NCI-H82 treated with DMSO at 0.1 percent for 48 hours (cell line): ENCODE measurements at regions not wholly inside any gene's neighbourhood (a gene's known extent, or its start where the extent isn't known, plus 50 kb on each side); places are given as distances from the start of the nearest gene placed in this dataset.
"Not testable (repeated sequence)": the region's sequence is repeated elsewhere in the genome, so short reads cannot be mapped to it uniquely, and the experiment has no call there.

ENCODE experiments used
- DNase-seq: peaks from one replicate; lab custom pipeline; 2025; ENCODE audit not compliant: unreplicated experiment; lab: John Stamatoyannopoulos, UW

GRCh38 chr2:87311896-87312441 lies 290.3 kb upstream of the PLGLB1 start:
- DNase-seq = not testable (repeated sequence)

DNA sequence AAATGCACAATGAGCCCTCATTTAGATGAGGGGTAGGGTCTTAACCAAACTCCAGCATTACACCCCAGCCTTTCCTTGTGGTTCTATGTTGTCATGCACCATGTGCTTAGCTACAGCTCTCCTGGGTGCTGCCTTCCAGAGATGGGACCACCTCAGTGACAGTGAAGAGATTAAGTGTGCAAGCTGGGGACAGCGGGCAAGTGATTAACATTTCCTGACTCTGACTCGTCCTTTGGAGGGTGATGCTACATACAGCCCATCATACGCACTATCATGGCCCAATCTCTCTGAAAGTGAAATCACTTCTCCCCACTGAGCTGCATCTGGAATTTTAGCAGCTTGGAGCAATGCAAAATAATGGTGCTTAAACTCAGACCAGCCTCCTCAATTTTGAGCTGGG lies 293.0 kb upstream of the PLGLB1 start:
- not testable (repeated sequence) for DNase-seq

DNA sequence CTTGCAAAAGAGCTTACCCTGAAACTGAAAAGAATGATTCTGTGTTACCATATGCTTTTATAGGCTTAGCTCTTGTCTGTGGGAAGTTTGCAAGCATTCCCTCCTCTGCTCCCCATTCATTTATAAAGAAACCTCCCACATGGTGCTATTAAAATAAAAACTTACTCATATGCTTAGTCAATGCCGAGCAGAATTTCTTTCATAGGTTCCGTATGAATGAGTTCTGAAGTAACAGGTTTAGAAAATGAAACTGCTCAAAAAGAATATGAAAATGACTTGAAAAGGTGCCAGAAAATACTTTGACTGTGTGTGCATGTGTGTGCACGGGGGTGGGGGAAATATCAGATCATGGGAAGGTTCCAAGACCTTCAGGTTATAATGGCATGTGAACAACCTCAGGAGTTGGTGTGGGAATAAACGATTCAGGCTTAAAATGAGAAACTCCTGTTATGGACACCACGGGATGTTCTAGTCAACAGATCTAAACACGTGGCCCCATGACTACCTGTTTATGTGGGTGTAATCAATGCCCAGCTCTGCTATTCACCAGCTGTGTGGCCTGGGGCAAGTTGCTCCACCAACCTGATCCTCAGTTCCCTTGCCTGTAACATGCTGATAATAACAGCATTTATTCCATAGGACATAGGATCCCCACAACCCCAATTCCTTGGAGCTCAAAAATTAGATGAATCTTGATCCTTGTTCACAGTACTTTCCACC lies 293.7 kb upstream of the PLGLB1 start:
- DNase-seq = not testable (repeated sequence)

- DNase-seq = not testable (repeated sequence)
Observed at GRCh38 chr2:87317193-87317592, 295.5 kb upstream of the PLGLB1 start.

GRCh38 chr2:87318814-87319491 lies 297.3 kb upstream of the PLGLB1 start:
- DNase-seq = not testable (repeated sequence)

DNA sequence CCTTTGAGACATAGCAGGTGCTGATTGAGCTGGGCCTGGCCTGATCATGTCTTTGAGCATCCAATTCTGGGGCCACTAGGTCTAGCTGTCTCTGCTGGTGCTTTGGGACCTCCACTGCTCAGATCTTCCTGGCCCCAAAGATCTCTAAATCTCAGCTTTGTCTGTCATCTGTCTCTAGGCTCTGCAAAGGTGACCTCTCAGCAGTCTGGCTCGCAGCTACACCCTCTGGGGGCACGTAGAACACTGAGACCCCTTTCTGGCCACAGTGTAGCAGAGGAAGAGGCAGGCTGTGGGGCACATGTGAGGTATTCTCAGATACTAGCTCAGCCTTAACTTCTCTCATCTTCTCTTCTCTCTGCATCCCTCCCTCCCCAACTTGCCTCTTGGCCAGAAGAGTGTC lies 298.1 kb upstream of the PLGLB1 start:
- not testable (repeated sequence) for DNase-seq

DNA sequence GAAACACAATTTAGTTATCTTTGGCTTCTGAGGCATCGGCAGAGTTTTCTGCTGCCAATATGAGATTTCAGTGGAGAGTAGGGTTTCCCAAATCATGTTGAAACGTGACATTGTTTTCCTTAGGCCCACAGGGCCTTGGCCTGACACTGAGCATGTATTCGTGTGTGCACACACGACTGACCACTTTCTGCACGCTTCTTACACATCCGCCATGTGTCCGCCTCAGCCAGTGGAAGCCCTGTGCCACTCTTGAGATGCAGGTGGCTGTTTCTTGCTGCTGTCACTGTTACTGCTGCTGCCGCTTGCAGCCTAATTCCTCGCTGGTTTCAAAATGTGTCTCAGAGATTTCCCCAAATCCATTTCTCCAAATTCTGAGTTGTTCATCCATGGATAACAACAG lies 299.6 kb upstream of the PLGLB1 start:
- DNase-seq = not testable (repeated sequence)

DNA sequence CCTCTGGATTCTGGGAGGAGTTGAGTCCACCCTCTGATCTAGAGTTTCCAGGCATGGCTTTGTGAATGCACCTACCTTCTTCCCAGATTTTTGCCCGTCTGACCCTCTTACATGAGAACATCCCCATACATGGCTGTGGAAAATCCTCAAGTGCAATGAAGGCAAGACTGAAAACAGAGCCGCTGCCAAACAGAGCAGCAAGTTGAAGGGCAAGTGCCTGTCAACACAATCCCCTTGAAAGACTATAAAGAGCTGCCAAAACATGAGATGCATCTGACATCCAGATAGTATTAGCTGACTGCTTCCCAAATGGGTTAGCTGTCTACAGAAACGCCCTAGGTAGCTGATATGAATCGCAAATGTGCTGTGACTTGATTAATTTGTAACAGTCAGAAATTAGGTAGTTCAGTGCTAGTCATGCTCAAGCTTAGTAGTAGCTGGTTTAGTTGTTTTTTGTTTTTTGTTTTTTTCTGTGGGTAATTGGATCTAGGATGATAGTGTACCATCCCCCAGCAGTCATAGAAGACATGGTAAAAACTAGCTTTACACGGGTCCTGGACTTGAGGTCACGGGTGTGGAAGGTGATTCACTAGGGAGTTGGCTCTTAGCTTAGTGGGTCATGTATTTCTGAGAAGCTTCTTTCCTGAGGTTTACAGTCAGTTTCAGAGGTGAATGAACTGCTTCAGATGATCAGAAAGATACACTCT lies 302.8 kb upstream of the PLGLB1 start:
- not testable (repeated sequence) for DNase-seq

- DNase-seq = not testable (repeated sequence)
Observed at GRCh38 chr2:87325042-87325910, 303.6 kb upstream of the PLGLB1 start.

DNA sequence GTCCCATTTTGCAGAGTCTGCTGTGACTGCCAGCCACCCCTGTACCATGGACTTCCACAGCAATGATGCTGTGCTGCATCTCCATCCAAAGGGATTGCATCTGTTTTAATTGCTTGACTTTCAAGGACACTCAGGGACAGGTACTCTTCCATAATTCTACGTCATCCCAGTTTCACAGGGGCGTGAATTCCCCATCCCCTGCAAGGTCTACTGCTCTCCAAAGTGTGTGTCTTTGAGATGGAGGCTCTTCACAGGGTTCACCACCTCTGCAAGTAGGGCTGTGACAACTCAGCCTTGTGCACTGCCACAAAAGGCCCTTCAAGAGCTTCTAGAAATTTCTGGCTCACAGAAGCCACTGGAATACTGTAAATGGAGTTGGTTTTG lies 304.3 kb upstream of the PLGLB1 start:
- not testable (repeated sequence) for DNase-seq

DNA sequence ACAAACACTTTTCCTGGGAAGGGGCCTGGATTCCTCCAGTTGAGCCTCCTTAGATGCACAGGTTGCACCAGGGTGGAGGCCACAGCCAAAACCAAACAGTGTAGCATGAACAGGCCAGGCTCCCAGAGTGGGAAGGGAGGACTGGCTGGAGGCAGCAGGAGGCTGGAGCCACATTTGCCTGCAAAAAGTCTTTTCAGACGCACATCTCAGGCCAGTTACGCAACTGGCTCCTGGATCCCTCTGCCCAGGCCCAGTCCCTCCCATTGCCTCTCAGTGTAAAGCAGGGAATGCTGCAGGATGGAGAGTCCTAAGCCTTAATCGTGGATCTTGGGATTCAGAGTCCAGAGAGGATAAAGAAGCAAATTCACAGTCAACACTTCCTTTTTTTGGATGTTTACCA lies 305.1 kb upstream of the PLGLB1 start:
- not testable (repeated sequence) for DNase-seq

DNA sequence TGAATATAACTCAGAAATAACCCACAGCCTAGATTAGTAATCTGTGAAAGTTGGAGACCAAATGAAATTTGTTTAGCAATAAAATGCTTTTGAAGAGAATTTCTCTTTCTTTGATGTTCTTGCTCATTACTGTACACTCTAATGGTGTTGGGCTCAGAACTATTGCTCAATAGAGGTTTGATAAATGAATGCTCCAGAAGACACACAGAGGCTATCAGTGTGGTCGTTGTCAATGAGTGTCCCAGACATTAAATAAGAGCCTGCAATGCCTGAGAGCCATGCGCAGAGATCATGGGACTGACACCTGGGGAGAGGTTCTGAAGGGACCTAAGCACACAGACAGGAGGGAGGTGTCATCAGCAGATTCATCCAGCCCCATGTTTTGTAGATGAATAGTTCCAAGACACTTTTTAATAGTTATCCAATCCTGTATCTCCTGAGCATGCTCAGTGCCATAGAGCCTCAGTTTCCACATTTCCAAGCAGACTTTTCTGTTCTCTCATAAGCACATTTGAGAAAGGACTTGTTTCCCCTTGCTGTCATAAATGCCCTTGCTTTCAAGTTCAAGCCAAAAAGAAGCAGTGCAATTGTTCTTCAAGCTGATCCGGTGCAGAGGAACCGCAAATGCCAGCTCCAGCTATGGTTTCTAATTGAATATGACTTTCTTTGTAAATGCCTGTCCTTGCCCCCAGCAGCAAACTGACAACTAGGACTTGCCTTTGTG lies 306.2 kb upstream of the PLGLB1 start:
- DNase-seq = not testable (repeated sequence)

GRCh38 chr2:87329529-87329928 lies 307.9 kb upstream of the PLGLB1 start:
- not testable (repeated sequence) for DNase-seq

DNA sequence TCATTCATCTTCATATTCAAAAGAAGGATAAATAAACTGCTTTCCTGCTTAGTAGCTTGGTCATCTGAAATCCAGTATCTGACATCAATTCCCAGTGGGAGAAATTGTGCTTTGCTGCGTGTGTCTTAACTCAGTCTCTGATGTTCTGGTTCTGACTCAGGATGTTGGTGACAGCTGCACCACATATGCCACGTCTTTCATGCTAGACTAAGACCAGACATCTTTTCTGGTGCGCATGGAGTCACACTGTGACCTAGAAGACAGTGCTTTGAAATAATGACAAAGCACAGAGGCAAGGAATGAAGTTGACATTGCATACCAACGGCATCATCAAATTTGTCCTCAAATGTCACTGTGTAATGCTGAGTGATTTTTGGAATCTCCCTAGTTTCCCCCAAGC lies 308.8 kb upstream of the PLGLB1 start:
- DNase-seq = not testable (repeated sequence)

DNA sequence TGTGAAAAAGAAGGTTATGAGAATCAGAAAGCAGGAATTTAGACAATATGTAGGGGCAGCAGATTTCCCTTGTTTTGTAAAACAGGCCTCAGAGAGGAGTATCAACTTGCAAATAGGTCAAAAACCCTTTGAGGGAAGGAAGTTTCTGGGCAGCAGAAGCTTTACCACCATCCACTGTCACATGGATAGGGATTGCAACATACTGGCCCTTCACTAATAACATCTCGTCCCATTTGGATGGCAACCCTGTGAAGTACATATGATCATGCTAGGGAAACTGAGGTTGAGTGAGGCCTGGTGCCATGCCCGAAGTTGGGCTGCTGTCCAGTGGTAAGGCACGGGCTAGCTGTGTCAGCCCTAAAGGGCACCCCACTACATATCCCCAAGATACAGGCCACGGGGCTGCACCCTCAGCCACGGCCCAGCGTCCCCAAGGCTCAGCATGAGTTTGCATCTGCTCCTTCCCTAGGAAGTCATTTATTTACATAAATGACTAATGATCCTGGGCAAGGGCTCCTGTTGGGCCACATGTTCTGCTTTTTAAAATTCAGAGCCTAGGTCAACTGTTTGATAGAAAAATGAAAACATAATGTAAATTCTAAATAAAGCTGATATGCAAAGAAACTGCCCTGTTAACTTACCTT lies 310.4 kb upstream of the PLGLB1 start:
- not testable (repeated sequence) for DNase-seq

- DNase-seq = not testable (repeated sequence)
Observed at GRCh38 chr2:87334888-87335287, 313.2 kb upstream of the PLGLB1 start.

GRCh38 chr2:87338998-87339397 lies 317.4 kb upstream of the PLGLB1 start:
- not testable (repeated sequence) for DNase-seq

DNA sequence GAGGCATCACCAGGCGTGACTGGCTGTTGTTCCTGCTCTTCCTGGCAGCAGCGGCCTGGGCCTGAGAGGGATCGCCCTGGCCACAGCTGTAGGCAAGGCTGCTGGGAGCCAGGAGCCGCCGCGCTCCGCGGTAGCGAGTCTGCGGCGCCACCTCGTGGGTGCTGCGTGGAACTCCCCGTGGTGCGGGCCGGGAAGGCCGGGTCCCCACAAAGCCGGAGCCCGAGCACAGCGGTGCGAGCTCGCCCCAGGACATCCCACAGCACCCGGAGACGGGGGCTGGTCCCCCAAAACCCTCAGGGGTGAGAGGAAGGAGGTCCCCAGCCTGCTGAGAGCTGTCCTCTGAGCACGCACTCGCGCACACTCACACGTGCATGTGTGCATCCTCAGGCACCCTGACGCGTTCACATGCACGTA lies 320.0 kb upstream of the PLGLB1 start:
- not testable (repeated sequence) for DNase-seq

DNA sequence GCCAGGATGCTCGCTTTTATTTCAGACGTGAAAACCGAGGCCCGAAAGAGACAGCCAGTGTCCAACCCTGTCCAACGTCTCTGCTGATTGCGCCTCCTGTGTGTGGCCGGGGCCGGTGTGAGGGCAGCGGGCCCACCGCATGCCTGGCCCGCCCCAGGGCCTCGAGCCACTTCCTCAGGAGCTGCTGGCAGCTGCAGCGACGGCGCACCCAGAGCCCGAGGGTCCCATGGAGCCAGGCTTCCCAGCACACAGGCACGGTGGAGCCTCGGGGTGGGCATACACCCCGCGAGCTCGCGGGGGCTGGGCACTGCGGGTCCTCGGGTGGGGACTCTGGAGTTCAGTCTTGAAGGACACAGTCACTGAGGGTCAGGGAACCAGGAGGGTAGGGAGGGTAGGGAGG lies 320.5 kb upstream of the PLGLB1 start:
- not testable (repeated sequence) for DNase-seq
